ENCODE measurements at regions not wholly inside any gene's neighbourhood (a gene's known extent, or its start where the extent isn't known, plus 50 kb on each side); places are given as distances from the start of the nearest gene placed in this dataset.

- Histone ChIP-seq H3K4me3 (no peak overlapping the region), H3K36me3 (no peaks in the 10 kb centered on the region), H3K4me1 (peaks cover 30% of the 10 kb centered on the region), H3K27ac (no peak overlapping the region), H3K9me3 (replicated peaks) (no peaks in the 10 kb centered on the region), H3K27me3 (no peaks in the 10 kb centered on the region)
- no peak for DNase-seq
Observed at GRCh38 chr5:175388531-175388930, 55.5 kb downstream of the DRD1 start.

DNA sequence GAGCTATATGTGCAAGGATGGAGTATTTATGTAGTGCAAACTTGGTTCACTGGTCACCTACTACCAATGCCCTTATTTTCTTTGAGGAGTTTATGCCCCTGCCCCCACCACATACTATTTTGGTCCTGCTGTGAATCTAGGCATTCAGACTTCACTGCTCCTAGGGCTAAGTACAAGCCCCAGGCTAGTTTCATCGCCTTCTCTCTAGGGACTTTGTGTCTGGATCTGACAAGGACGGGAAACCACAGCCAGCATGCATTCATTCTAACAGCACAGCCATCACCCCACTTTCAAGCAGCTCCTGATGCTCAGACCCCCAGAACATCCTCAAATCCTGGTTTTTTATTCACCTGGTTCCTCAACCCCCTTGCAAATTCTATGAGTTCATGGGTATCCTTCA lies 56.8 kb downstream of the DRD1 start:
- H3K4me1 ChIP-seq: peaks cover 38% of the 10 kb centered on the region
- H3K4me3 ChIP-seq: no peak overlapping the region
- H3K27ac ChIP-seq: no peak overlapping the region
- no peaks in the 10 kb centered on the region for H3K9me3 ChIP-seq (replicated peaks)
- peak; percentile 23 to 46 for DNase-seq
- no peaks in the 10 kb centered on the region for H3K36me3 ChIP-seq
- H3K27me3 ChIP-seq: no peaks in the 10 kb centered on the region

- no peak overlapping the region for H3K27ac ChIP-seq
- no peaks in the 10 kb centered on the region for H3K9me3 ChIP-seq (replicated peaks)
- no peaks in the 10 kb centered on the region for H3K36me3 ChIP-seq
- DNase-seq: no peak
- peaks cover 44% of the 10 kb centered on the region for H3K4me1 ChIP-seq
- no peak overlapping the region for H3K4me3 ChIP-seq
- H3K27me3 ChIP-seq: no peaks in the 10 kb centered on the region
Observed at GRCh38 chr5:175386526-175386925, 57.5 kb downstream of the DRD1 start.

DNA sequence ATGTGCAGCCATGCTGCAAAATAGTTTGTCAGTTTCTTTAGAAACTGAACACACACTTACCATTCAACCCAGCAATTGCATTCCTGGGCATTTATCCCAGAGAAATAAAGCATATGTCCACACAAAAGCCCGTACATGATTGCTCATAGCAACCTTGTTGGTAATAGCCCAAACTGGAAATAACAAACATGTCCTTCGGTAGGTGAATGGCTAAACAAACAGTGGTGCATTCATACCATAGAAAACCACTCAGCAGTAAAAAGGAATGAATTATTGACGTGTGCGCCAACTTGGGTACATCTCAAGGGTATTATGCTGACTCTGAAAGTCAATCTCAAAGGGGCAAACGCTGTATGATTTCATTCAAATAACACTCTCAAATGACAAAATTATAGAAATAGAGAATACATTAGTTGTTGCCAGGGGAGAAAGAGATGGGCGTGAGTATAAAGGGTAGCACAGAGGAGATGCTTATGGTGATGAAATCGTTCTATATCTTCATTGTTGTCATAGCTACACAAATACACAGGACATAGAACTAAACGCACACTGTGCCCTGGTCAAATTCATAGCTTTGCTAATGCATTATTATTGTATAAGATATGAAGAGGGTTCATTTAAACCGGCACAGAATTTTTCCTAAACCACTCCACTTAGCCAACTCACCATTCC lies 58.2 kb downstream of the DRD1 start:
- DNase-seq: no peak
- H3K4me3 ChIP-seq: no peak overlapping the region
- H3K27me3 ChIP-seq: no peaks in the 10 kb centered on the region
- no peaks in the 10 kb centered on the region for H3K9me3 ChIP-seq (replicated peaks)
- H3K4me1 ChIP-seq: peaks cover 51% of the 10 kb centered on the region
- H3K36me3 ChIP-seq: no peaks in the 10 kb centered on the region
- H3K27ac ChIP-seq: no peak overlapping the region

DNA sequence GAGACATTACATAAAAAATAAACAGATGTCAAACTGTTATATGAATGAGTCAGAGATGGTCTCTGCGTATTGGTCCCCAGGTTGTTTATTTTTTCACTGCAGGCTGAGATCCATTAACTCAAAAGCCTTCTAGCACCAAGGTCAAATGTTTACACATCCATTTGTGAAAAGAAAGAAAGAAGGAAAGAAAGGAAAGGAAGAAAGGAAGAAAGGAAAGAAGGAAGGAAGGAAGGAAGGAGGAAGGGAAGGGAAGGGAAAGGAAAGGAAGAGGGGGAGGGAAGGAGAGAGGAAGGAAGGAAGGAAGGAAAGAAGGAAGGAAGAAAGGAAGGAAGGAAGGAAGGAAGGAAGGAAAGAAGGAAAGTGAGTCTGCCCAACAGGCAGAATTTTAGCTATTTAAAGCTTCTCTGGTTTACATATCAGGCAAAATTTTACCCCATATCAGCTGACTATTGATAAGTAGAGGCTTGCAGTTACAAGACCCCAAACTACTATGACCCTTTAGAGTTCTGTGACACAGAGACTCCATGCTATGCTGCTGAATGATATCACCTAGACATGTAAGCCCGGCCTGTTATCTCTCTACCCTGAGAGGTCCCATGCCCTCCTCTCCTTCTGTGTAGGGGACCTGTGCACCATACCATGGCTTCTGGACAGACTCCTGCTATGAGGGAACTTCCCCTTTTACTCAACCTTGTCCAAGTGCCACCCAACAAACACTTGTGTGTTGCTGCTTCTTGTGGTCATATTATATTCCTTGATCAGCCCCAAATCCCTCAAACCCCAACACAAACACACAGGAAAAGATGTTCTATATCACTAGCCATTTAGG lies 59.0 kb downstream of the DRD1 start:
- H3K9me3 ChIP-seq (replicated peaks): no peaks in the 10 kb centered on the region
- no peaks in the 10 kb centered on the region for H3K36me3 ChIP-seq
- H3K27ac ChIP-seq: peak overlapping the region; percentile 97
- peak in 1 of 2 experiments; percentile 14 for DNase-seq
- peaks cover 54% of the 10 kb centered on the region for H3K4me1 ChIP-seq
- no peaks in the 10 kb centered on the region for H3K27me3 ChIP-seq
- H3K4me3 ChIP-seq: no peak overlapping the region

DNA sequence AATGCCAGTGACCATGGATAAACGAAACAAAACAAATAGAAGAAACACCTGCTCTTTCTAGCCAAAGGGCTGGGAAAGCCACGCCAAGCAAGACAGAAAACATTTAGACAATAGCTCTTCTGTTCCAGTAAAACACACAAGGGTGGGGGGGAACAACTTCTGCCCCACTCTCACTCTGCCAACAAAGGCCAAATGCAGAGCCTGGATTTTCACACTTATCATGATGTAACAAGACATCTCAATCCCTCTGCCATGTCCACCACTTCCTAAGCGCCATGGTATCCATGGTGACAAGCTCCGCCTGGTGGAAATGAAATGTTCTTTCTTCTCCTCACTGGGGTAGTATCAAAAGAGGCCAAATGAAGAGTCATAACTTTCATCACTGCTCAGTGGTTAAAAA lies 60.6 kb downstream of the DRD1 start:
- no peak overlapping the region for H3K4me3 ChIP-seq
- no peaks in the 10 kb centered on the region for H3K9me3 ChIP-seq (replicated peaks)
- H3K27me3 ChIP-seq: no peaks in the 10 kb centered on the region
- DNase-seq: peak; percentile 96 to 99
- peak overlapping the region; percentile 97 for H3K27ac ChIP-seq
- no peaks in the 10 kb centered on the region for H3K36me3 ChIP-seq
- H3K4me1 ChIP-seq: peaks cover 66% of the 10 kb centered on the region

DNA sequence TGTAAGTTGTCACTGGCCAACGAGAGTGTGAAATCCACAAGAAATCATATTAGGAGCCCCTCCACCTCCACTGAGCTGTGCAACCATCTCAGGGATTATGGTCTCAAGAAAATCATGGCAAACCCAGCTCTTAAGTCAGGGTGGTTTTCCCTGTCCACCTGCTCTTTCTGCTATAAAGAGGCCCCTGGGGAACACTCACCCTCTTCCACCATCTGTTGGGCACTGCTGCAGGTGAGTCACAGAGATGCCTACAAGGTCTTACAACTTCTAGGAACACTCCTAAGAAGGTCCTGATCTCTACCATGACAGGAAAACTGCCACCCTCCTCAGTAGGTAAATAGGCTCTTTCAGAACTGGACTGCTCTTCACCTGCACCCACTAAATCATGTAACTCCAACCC lies 61.8 kb downstream of the DRD1 start:
- no peaks in the 10 kb centered on the region for H3K36me3 ChIP-seq
- H3K4me1 ChIP-seq: peaks cover 73% of the 10 kb centered on the region
- no peaks in the 10 kb centered on the region for H3K9me3 ChIP-seq (replicated peaks)
- DNase-seq: peak; percentile 66 to 86
- no peaks in the 10 kb centered on the region for H3K27me3 ChIP-seq
- H3K4me3 ChIP-seq: no peak overlapping the region
- H3K27ac ChIP-seq: peak overlapping the region; percentile 97

GRCh38 chr5:175381130-175381529 lies 62.9 kb downstream of the DRD1 start:
- Histone ChIP-seq H3K4me1 (peaks cover 73% of the 10 kb centered on the region), H3K4me3 (no peak overlapping the region), H3K9me3 (replicated peaks) (no peaks in the 10 kb centered on the region), H3K27me3 (no peaks in the 10 kb centered on the region), H3K36me3 (no peaks in the 10 kb centered on the region), H3K27ac (peak overlapping the region; percentile 97)
- DNase-seq: peak; percentile 42 to 83

GRCh38 chr5:175380701-175381100 lies 63.3 kb downstream of the DRD1 start:
- no peaks in the 10 kb centered on the region for H3K36me3 ChIP-seq
- no peak overlapping the region for H3K4me3 ChIP-seq
- peak overlapping the region; percentile 97 for H3K27ac ChIP-seq
- no peaks in the 10 kb centered on the region for H3K27me3 ChIP-seq
- H3K4me1 ChIP-seq: peaks cover 69% of the 10 kb centered on the region
- no peak for DNase-seq
- no peaks in the 10 kb centered on the region for H3K9me3 ChIP-seq (replicated peaks)

- Histone ChIP-seq H3K4me1 (peaks cover 61% of the 10 kb centered on the region), H3K9me3 (replicated peaks) (no peaks in the 10 kb centered on the region), H3K27me3 (no peaks in the 10 kb centered on the region), H3K27ac (peak overlapping the region; percentile 86; the same call in 1 of the 2 replicates), H3K36me3 (no peaks in the 10 kb centered on the region), H3K4me3 (no peak overlapping the region)
- DNase-seq: no peak
Observed at GRCh38 chr5:175379867-175380266, 64.1 kb downstream of the DRD1 start.

DNA sequence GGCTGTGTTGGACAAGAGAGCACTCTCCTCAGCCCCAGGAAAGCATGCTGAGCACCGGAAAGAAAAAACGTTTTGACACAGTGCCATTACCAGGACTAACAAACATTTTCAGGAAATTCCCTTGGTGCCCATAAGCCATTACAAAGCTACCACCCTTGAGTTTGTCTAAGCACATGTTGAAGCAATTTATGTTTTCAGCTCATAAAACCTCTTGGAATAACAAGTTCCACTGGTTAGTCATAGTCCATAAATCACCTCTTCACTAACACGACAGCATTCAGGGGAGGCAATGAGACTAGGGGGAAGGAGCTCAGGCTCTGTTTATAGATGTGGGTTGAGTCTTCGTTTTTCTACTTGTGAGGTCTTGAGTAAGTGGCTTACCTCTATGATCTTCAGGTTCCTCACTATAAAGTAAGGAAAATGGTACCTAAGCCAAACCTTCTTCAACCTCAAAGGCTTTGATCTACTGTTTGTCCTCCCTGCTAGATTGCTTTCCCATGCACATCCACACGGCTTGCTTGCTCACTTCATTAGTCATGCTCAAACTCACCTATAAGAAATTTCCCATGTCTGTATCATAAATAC lies 65.4 kb downstream of the DRD1 start:
- DNase-seq: peak; percentile 80 to 96
- Histone ChIP-seq H3K27ac (peak overlapping the region; percentile 86), H3K4me3 (no peak overlapping the region), H3K4me1 (peaks cover 47% of the 10 kb centered on the region), H3K27me3 (no peaks in the 10 kb centered on the region), H3K36me3 (no peaks in the 10 kb centered on the region), H3K9me3 (replicated peaks) (no peaks in the 10 kb centered on the region)

GRCh38 chr5:175377816-175378215 lies 66.2 kb downstream of the DRD1 start:
- H3K4me3 ChIP-seq: no peak overlapping the region
- no peaks in the 10 kb centered on the region for H3K36me3 ChIP-seq
- peak overlapping the region; percentile 86 for H3K27ac ChIP-seq
- peak in 1 of 2 experiments; percentile 64 for DNase-seq
- no peaks in the 10 kb centered on the region for H3K27me3 ChIP-seq
- H3K9me3 ChIP-seq (replicated peaks): no peaks in the 10 kb centered on the region
- peaks cover 45% of the 10 kb centered on the region for H3K4me1 ChIP-seq

- no peaks in the 10 kb centered on the region for H3K9me3 ChIP-seq (replicated peaks)
- H3K27me3 ChIP-seq: no peaks in the 10 kb centered on the region
- peaks cover 18% of the 10 kb centered on the region for H3K4me1 ChIP-seq
- no peak overlapping the region for H3K27ac ChIP-seq
- no peak for DNase-seq
- H3K4me3 ChIP-seq: no peak overlapping the region
- H3K36me3 ChIP-seq: no peaks in the 10 kb centered on the region
Observed at GRCh38 chr5:175374166-175374875, 69.7 kb downstream of the DRD1 start.

DNA sequence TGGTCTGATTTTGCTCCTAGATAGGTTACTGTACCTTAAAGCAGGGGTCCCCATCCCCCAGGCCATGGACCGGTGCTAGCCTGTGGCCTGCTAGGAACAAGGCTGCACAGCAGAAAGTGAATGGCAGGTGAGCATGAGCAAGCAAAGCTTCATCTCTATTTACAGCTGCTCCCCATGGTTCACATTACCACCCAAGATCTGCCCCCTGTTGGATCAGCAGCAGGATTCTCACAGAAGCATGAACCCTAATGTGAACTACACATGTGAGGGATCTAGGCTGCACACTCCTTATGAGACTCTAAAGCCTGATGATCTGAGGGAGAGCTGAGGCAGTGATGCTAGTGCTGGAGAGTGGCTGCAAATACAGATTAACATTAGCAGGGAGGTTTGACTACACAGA lies 78.1 kb downstream of the DRD1 start:
- Histone ChIP-seq H3K27me3 (no peaks in the 10 kb centered on the region), H3K4me1 (no peaks in the 10 kb centered on the region), H3K9me3 (replicated peaks) (0 out of 2 replicates have a peak, but pooled peaks cover 2% of the 10 kb centered on the region), H3K36me3 (no peaks in the 10 kb centered on the region), H3K27ac (no peak overlapping the region), H3K4me3 (no peak overlapping the region)
- peak in 1 of 2 experiments; percentile 43 for DNase-seq

DNA sequence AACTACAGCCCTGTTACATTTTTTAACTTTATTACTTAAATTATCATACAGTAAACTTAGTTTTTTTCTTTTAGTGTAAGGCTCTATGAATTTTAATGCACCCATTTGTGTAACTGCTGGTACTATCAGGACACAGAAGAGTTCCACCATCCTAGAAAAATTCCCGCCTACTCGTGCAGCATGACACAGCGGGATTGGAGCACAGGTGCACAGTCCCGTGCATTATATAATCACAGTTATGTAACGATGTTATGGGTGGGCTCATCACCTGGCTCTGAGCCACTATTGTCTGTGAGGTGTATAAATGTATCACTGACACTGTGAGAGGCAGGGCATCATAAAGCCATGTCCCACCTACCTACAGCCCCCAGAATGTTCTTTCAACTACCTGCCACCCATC lies 80.7 kb downstream of the DRD1 start:
- H3K36me3 ChIP-seq: no peaks in the 10 kb centered on the region
- no peak for DNase-seq

More for the DNA sequence above, 80.7 kb downstream of the DRD1 start:
- H3K27me3 ChIP-seq: no peaks in the 10 kb centered on the region
- H3K4me3 ChIP-seq: no peak overlapping the region
- no peak overlapping the region for H3K27ac ChIP-seq
- no peaks in the 10 kb centered on the region for H3K9me3 ChIP-seq (replicated peaks)
- no peaks in the 10 kb centered on the region for H3K4me1 ChIP-seq

All from SJCRH30 (cell line).